ENCODE measurements at regions not wholly inside any gene's neighbourhood (a gene's known extent, or its start where the extent isn't known, plus 50 kb on each side); places are given as distances from the start of the nearest gene placed in this dataset.

GRCh38 chr10:128539510-128540127 is 413.4 kb upstream of the MKI67 start:
- no peak for FAIRE-seq

GRCh38 chr10:128540128-128540762 is 414.0 kb upstream of the MKI67 start:
- FAIRE-seq: no peak

- no peak for FAIRE-seq
These were observed 414.8 kb upstream of the MKI67 start for GRCh38 chr10:128540781-128541761.

- FAIRE-seq: no peak
These were observed 415.8 kb upstream of the MKI67 start for GRCh38 chr10:128541926-128542475.

GRCh38 chr10:128542659-128543058 is 416.4 kb upstream of the MKI67 start:
- no peak for FAIRE-seq

GRCh38 chr10:128543151-128543550 is 416.9 kb upstream of the MKI67 start:
- no peak for FAIRE-seq

GRCh38 chr10:128545216-128545615 is 419.0 kb upstream of the MKI67 start:
- no peak for FAIRE-seq

- no peak for FAIRE-seq
These were observed 420.5 kb upstream of the MKI67 start for GRCh38 chr10:128546651-128547165.

GRCh38 chr10:128549101-128549608 is 422.9 kb upstream of the MKI67 start:
- no peak for FAIRE-seq

- no peak for FAIRE-seq
These were observed 423.8 kb upstream of the MKI67 start for GRCh38 chr10:128550045-128550444.

GRCh38 chr10:128551475-128551874 is 425.3 kb upstream of the MKI67 start:
- FAIRE-seq: no peak

GRCh38 chr10:128553755-128554154 is 427.5 kb upstream of the MKI67 start:
- FAIRE-seq: no peak

- no peak for FAIRE-seq
These were observed 430.2 kb upstream of the MKI67 start for GRCh38 chr10:128556182-128557110.

GRCh38 chr10:128557149-128557710 is 431.0 kb upstream of the MKI67 start:
- FAIRE-seq: no peak

- FAIRE-seq: no peak
These were observed 434.2 kb upstream of the MKI67 start for GRCh38 chr10:128560406-128560805.

GRCh38 chr10:128560993-128561392 is 434.8 kb upstream of the MKI67 start:
- FAIRE-seq: no peak

GRCh38 chr10:128563387-128563786 is 437.2 kb upstream of the MKI67 start:
- FAIRE-seq: no peak

- no peak for FAIRE-seq
These were observed 437.7 kb upstream of the MKI67 start for GRCh38 chr10:128563904-128564303.

- no peak for FAIRE-seq
These were observed 440.2 kb upstream of the MKI67 start for GRCh38 chr10:128566361-128566968.

GRCh38 chr10:128567551-128567950 is 441.3 kb upstream of the MKI67 start:
- no peak for FAIRE-seq

GRCh38 chr10:128568041-128568440 is 441.8 kb upstream of the MKI67 start:
- FAIRE-seq: no peak
